ENCODE measurements at regions not wholly inside any gene's neighbourhood (a gene's known extent, or its start where the extent isn't known, plus 50 kb on each side); places are given as distances from the start of the nearest gene placed in this dataset.
"Not testable (repeated sequence)": the region's sequence is repeated elsewhere in the genome, so short reads cannot be mapped to it uniquely, and the experiment has no call there.

GRCh38 chrX:144202726-144203125 is 318.9 kb downstream of the UBE2NL start:
- not testable (repeated sequence) for TF ChIP-seq NFE2L1 (CRISPR knock-in tag; IDR thresholded peaks at IDR 0.05; ENCODE audit: borderline replicate concordance); MAZ (IDR thresholded peaks at IDR 0.05; ENCODE audit: borderline replicate concordance, low read depth, low read length); MAZ (CRISPR knock-in tag; IDR thresholded peaks at IDR 0.05; ENCODE audit: low read depth); ZFP62 (CRISPR knock-in tag; IDR thresholded peaks at IDR 0.05); FOXK1 (CRISPR knock-in tag; IDR thresholded peaks at IDR 0.05; ENCODE audit: borderline replicate concordance, low read depth); SKIL (CRISPR knock-in tag; IDR thresholded peaks at IDR 0.05; ENCODE audit: borderline replicate concordance); ZNF577 (CRISPR knock-in tag; IDR thresholded peaks at IDR 0.05; ENCODE audit: borderline replicate concordance, low read depth); ZFP91 (CRISPR knock-in tag; IDR thresholded peaks at IDR 0.05; ENCODE audit: borderline replicate concordance); HOXD1 (CRISPR knock-in tag; IDR thresholded peaks at IDR 0.05); FOXK2 (IDR thresholded peaks at IDR 0.05); BRCA1 (CRISPR knock-in tag; IDR thresholded peaks at IDR 0.05)
- TF ChIP-seq, protein P1, sequence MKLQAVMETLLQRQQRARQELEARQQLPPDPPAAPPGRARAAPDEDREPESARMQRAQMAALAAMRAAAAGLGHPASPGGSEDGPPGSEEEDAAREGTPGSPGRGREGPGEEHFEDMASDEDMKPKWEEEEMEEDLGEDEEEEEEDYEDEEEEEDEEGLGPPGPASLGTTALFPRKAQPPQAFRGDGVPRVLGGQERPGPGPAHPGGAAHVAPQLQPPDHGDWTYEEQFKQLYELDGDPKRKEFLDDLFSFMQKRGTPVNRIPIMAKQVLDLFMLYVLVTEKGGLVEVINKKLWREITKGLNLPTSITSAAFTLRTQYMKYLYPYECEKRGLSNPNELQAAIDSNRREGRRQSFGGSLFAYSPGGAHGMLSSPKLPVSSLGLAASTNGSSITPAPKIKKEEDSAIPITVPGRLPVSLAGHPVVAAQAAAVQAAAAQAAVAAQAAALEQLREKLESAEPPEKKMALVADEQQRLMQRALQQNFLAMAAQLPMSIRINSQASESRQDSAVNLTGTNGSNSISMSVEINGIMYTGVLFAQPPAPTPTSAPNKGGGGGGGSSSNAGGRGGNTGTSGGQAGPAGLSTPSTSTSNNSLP (IDR thresholded peaks at IDR 0.05; ENCODE audit: low read depth, low read length): not testable (repeated sequence)
